Omental fat pad (tissue), 3 donors: ENCODE measurements at regions not wholly inside any gene's neighbourhood (a gene's known extent, or its start where the extent isn't known, plus 50 kb on each side); places are given as distances from the start of the nearest gene placed in this dataset. TPM values are rescaled to one million over a fixed set of nuclear protein-coding genes. Genes with fewer than 3 reads are reported as not detected.

Source experiments
- ATAC-seq: fragments of 150-250 bp; one replicate; pipeline ENCODE4 v1.9.1; 2016; ENCODE audit warnings: mild to moderate bottlenecking, moderate library complexity; ENCODE audit not compliant: low FRiP score
- DNase-seq: peaks from one replicate; pipeline ENCODE4 v3.0.0-alpha.2; 2019; ENCODE audit warnings: low spot score
- CTCF ChIP-seq, 3 donors: fragments of 450-650 bp; IDR thresholded peaks; one replicate each; pipeline ENCODE4 v1.5.1; 2016 to 2017; ENCODE audit warnings: antibody characterized with exemption in 3 of 3, mild to moderate bottlenecking in 3 of 3, moderate library complexity in 2 of 3
- small RNA-seq: library from RNA; depleted of rRNA; stranded (forward); fragments of <200 nt; gene quantifications from one replicate; pipeline ENCODE3, GENCODE V24; 2016

GRCh38 chr16:86455116-86455515 is 55.2 kb upstream of the FOXF1 start:
- no peak for TF ChIP-seq CTCF (IDR thresholded peaks at IDR 0.05)
- DNase-seq (no peak), ATAC-seq (no peak)

- DNase-seq: no peak
- TF ChIP-seq CTCF (IDR thresholded peaks at IDR 0.05): no peak
- no peak for ATAC-seq
These were observed 54.7 kb upstream of the FOXF1 start for GRCh38 chr16:86455640-86456039.

- no peak for TF ChIP-seq CTCF (IDR thresholded peaks at IDR 0.05)
- peak; percentile 71 for ATAC-seq
- no peak for DNase-seq
These were observed 52.7 kb upstream of the FOXF1 start for GRCh38 chr16:86457501-86458148.

GRCh38 chr16:86458149-86458777 is 52.1 kb upstream of the FOXF1 start:
- no peak for ATAC-seq
- no peak for DNase-seq
- no peak for TF ChIP-seq CTCF (IDR thresholded peaks at IDR 0.05)

GRCh38 chr16:86459266-86459665 is 51.1 kb upstream of the FOXF1 start:
- TF ChIP-seq CTCF (IDR thresholded peaks at IDR 0.05): no peak
- DNase-seq (no peak), ATAC-seq (no peak)

Small RNA genes lying in the stretch of these regions (small RNA-seq; reads per million reads assigned to genes)
- not detected for gene RF00019
